ENCODE measurements at regions not wholly inside any gene's neighbourhood (a gene's known extent, or its start where the extent isn't known, plus 50 kb on each side); places are given as distances from the start of the nearest gene placed in this dataset.
A peak's percentile ranks its signal among the peaks of the same experiment; 100 is the strongest.

DNA sequence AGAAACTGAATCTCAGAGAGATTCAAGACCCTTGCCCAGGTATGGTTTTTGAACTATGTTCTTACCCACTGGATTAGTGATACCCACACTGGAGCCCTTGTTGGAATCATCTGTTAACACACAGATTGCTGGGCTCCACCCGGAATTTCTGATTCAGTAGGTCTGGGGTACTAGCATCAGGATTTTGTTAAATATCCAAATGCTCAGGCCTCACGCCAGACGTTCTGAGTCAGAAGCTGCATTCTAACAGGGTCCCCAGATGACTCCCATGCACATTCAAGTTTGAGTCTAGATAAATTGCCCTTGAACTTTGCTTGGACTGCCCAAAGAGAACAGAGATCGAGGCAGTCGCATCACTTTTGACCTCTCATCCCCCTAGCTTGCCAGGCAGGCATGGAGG is 182.0 kb upstream of the WWC1 start:
- no peak for DNase-seq

DNA sequence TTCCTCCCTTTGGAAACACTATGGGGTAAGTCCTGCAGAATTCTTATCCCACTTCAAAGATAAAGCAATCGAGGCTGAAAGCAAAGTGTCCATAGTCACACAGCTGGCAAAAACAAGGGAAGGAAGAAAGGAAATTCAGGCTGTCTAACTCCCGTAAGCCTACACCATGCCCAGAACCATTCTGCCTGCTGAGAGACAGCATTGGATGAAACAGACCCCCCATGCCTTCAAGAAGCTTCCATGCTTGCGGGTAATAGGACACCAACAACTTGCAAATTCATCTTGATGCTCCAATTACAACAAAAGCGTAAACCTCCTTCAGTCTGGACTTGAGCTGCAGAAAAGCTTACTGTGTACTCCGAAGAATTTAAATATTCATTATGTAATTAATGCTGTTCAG is 181.1 kb upstream of the WWC1 start:
- DNase-seq = no peak

DNA sequence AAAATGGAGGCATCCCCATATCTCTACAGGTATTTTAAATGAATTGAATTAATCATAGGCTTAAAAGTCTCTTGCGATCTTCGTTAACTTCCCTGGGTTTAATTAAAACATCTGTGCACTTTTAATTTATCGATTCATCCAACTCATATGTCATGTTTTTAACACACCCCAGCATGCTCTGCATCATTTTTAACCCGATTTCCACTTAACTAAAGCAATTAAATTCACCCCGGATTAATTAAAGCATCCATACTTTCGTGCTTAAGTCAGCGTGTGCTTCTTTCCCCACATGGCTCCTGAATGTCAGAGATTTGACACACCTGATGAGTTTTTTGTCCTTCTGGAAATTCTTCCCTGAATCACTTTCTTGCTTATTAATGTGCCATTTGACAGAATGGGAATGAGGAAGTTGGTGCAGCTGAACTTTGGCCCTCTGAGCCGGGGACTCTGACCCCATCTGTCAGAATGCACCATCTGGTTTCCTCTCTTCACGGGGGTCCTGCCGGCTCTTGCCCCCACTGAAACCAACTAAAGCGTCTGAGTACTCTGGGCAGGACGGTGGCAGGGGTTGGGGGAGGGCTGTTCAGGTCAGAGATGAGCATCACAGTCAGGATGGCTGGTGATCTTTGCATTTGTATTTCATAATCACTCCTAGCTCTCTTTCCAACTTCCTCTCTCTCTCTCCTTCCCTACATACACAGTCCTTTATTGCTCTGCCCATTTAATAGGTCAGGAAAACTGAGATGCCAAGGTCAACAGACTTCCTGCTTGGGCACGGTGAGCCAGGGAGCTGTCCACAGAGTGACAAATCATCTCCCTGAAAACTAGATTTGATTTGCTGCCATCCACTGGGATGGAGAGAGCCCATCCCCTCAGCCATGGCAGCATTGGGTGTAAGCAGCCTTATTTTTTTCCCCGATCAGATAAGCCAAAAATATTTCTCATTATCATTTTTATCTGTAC is 180.3 kb upstream of the WWC1 start:
- DNase-seq = no peak

DNA sequence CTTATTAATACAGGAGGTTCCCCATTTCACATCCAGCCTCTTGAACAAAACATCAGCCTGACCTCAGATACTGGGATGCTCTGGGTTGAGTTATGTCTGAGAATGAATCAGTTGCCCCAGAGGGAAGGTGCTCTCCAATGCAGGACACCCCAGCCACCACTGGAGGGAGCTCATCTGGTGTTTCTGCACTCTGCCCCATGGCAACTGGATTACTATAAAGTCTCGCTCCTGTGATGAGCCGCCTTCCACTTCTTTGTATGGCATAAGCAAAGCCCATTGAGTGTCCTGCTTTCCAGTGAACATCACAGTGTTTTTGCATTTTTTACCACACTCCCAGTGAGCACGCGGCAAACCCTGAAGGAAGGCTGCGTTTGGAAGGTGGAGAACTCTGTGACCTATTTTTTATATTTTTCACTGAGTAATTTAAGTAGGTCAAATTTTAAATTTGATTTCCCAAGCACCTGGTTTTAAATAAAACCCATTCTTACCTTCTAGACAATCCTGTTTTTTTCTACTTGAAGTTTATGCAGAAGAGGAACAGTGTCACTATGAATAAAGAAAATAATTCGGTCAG is 176.9 kb upstream of the WWC1 start:
- peak in 7 of 58 donors; percentile 1 to 27 (median 14) for DNase-seq

DNA sequence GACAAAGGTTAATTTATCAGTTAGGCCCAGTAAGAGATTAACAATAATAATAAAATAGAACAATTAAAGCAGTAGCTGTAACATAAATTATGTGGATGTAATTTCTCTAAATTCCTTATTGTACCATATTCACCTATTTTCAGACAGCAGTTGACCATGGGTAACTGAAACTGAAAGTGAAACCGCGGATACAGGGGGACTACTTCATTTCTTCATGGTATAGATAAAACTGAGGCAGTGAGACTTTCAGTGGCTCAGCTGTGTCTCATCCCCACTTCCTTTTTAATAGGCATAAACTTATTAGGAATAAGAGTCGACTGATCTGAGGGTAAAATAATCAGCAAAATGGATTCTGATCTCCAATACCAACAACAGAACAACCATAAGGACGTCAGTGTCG is 174.0 kb upstream of the WWC1 start:
- DNase-seq = no peak

DNA sequence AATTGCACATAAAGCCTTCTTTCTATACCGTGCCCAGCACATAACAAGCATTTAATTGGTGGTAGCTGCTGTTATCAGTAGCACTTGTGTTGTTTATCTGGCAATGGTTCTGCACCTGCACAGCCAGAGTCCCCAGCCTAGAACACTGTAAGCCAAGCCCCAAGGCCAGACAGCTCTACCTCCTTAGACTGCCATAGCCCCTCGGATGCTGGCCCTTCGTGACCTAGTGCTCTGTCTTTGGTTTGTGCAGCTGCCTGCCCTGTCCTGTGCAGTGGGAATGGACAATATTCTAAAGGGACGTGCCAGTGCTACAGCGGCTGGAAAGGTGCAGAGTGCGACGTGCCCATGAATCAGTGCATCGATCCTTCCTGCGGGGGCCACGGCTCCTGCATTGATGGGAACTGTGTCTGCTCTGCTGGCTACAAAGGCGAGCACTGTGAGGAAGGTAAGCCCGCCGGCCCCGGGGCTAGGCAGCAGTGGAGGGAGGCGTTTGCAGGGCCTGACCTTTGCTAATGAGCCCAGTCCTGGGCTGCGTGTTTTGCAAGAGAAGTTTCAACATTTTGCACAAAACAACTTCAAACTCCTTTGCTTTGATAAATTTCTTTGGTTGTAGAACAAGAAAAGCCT is 173.3 kb upstream of the WWC1 start:
- DNase-seq = no peak

DNA sequence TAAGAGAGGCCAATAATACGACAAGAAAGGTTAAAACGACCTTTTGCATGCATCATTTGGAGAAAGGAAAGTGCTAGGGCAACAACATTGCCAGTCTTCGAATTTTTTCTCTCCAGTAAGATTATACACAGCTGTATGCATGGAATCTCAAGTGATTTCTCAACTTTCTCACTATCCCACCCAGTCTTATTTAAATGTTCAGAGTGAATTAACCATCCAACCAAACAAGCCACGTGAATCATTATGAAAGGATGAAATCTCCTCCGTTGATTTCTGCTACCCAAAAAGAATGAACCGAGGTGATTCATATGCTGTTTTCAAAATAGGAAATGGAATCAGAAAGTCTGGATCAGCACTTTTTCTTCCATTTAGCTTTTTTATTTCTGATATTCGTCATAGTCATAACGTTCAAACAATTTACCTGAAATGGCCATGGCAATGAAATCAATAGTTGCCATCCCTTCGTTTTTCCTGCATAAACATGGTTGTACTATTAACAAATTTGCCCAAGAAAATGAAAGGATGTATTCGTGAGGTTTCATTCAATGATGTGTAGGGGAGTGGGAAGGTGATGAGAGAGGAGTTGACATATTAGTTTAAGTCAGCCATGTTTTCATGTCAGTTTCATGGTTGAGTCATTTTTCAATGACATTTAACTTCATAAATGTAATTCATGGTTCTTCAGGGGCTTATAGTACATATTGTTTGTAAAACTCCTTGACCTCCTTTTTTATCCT is 170.9 kb upstream of the WWC1 start:
- DNase-seq = no peak

DNA sequence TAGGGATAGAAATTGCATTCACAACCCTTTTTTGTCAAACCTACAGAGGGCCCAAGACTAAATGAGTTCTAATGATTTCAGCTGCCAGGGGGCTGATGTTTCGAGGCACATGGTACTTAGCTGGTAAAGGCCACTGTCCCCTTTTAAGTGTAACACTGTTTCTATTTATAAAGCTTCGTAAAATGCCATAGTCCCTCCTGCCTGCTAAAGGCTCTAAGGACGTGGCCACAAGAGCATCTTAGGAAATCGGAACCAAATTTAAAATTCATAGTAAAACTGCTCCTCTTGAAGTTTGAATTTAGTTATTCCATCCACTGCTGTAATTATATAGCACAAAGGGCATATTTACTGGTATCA is 170.3 kb upstream of the WWC1 start:
- DNase-seq = no peak

DNA sequence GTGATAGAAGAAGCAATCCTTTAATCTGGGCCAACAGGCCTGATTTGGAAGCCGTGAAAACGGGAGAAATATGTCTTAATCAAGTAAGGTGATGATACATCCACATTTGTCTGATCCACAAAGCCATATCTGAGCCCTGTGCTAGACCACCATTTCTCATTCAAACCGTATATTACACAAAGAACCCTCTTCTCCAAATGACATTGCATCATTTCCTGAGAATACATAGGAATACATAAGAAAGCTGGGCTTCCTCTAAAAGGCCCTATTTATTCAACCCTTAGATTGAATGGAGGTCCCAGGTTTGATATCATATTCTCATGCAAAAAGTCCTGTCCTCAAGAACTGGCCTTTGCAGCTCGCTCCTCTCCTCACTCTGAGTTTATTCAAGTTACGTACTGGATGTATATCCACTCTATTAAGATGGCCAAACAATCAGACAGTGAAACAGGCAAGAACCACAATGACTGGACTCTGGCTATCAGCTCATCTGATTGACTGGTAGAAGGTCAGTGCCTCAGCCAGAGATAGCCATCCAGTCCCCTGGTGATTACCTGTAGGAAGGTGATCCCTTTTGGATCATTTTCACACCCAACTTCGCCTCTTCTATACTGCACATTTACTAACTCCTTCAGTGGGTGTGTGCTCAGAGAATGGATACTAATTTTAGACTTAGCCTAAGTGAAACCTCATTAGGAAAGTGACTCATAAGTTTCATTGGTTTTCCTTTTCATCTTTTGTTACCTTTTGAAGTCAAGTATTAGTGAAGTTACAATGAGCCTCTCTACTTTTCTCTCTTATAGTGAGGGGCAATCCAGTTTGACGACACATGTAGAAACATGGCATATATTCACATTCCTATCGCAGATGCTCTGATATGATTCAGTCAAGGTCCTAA is 167.6 kb upstream of the WWC1 start:
- DNase-seq = no peak

DNA sequence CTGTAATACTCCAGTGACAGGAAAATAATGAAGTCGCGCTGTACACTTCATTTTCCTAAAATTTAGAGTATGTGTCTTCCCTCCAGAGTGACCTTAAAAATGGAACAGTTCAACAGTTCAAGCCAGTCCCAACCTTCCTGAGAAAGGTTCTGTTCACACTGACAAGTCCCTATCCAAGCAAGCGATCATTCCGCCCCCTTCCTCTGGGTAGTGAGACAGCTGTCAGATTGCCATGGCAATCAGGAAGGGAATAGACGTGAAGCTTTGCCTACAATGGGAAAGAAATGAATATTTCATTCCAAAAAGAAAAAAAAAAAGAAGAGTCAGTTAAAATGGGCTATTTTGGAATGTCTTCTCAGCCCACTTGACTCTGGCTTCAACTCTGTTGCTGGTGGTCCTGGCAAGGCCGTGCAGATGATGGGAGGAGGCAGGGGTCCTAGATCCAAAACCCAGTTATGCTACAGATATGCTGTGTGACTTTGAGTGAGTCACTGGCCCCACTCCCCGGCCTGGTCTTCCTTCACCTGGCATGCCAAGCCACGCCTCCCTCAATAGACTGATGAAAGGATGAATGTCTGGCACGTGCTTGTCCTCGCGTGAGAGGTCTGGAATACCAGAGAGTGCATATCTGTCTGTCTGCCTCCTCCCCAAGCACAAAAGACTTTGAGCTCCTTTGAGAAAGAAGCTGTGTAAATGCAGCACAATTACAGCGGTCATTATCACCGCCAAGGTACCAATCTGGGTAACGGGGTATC is 165.8 kb upstream of the WWC1 start:
- DNase-seq = peak in 4 of 58 donors; percentile 1 to 9 (median 6)

DNA sequence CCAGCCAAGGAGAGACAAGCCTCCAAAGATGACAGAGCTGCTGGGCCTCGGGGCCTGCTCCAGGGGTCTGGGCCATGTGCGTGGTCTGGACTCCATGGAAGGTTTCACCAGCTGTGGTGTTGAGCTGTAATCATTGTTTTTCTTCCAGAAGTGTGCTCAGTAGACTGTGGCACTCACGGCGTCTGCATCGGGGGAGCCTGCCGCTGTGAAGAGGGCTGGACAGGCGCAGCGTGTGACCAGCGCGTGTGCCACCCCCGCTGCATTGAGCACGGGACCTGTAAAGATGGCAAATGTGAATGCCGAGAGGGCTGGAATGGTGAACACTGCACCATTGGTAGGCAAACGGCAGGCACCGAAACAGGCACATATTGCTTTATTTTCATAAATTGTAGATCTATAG is 164.8 kb upstream of the WWC1 start:
- no peak for DNase-seq

DNA sequence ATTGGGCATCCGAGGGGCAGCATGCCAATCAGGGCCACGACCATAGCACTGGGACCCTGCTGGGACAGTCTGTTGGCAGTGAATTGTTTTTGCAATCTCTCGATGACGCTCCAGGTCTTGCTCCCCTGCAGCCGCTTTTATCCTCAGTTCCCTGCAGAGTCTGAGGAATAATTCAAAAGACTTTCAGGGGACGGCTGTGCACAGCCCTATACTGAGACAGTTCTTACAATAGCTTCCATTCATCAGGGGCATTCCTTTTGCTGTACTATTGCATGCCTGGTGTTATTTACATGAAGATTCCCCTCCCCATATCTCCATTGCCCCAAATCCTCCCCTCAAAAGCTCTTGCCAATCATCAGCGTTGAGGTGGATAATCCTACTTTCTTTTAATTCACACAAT is 163.3 kb upstream of the WWC1 start:
- DNase-seq = no peak

DNA sequence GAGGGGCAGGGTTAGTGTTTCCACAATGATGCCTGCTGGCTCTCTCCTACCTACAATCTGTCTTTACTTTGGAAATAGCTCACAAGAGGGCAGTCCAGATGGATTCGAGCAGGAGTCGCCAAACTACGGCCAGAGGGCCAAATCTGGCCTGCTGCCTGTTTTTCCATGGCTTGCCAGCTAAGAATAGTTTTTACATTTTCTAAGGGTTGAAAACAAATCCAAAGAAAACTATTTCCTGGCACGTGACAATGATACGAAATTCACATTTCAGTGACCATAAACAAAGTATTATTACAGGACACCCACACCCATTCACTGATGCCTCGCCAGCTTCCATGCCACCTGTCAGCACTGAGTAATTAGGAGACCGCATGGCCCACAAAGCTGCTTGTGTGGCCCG is 162.9 kb upstream of the WWC1 start:
- peak in 3 of 58 donors; percentile 2 to 26 (median 18) for DNase-seq

DNA sequence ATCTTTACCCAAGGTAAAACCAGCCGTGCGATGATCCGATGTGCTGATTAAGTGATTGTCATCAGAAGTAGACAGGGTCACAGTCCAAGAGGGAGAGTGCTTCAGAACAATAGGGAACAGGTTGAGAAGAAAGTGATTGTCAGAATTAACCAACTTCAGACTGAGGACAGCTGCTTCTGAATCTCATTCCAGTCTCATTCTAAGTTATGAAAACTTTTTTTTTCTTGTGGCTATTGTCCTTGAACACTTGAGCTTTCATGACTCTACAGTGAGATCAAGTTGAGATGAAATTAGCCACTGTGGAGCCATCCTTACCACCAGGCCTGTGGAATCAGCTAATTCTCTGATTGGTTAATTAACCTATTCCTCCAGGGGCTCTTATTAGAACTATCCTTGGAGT is 159.9 kb upstream of the WWC1 start:
- DNase-seq = no peak

DNA sequence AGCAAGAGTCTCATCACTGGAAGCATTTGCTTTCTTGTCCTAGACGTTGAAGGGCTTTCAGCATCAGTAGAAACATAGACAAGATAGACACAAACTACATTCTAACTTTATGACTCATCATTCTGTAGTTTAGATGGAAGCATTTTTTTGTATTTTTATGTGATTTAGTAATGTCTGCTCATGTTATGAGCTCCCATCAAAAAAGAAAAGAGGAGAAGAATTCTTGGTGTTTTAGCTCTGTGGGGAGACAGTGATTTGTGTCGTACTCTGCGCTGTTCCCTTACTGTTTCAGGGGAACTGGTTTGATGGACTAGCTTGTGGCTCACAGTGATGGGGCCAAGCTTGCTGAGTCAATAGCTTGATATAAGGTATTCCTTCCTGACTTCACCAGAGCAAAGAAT is 159.2 kb upstream of the WWC1 start:
- no peak for DNase-seq

DNA sequence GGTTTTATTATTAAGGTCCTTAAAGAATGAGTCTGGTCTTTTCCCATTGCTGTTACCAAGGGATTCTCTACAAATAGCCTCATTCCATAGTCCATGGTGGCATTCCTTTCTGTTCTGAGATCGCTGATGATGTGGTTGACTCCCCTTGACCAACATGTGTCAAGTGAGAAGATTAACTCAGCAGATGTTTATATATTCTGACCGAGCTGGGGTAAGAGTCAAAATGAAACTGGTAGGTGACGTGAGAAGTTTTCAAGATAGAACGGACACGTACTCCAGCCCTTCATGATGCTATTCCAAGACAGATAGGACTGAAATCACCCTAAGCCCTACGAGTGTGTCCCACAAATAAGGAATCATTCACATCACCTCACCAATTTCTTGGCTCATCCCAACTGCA is 155.5 kb upstream of the WWC1 start:
- DNase-seq = no peak

DNA sequence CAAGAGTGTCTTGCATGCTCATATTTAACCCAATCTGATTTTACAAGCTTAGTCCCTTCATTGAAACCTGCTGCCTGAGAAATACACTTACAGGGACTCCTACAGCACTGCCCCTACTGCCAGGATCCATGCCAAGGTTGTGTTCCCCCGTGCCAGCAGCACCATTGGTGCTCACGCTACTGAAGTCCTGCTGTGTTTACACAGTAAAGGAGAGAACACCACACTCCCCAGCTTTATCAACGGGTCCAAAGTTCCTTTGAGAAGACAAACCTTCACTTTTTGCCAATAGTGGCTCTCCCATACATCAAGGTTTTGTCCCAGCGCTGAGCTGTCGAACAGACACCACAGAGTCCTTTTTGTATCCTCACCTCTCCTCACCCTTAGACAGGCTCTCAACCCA is 155.1 kb upstream of the WWC1 start:
- DNase-seq = no peak

DNA sequence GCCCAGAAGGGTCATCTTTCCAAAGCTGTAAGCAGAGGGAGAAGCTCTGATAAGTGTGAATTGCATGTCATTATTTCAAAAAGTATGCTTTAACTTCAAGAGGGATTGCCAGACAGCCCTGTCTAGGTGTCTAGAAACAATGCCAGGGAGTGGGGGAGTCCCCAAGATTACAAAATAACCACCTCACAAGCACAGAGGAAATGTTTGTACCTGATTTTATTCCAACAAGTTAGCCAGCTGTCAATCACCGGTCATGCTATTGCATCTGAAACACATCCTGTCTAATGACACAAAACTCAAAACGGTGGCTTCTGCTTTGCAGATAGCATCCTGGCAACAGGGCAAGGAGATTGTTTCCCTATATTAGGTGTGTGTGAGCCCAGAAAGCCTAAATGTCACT is 154.2 kb upstream of the WWC1 start:
- no peak for DNase-seq

DNA sequence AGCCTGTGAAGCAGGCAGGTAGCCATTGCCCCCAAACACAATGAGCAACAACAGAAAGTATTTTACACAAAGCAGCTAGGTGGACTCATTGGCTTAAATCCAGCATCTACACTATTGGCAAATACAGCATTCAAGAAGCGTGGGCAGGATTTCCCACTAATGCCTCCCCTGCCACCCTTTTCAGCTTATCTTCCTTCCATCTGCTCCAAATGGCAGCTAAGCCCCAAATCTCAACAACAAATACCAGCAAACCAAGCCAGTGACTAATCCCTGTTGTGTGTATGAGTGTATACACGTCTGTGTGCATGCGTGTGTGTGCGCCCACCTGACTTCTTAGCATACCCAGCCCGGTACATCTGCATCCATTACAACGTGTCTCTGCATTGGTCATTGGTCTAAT is 151.2 kb upstream of the WWC1 start:
- DNase-seq = no peak

DNA sequence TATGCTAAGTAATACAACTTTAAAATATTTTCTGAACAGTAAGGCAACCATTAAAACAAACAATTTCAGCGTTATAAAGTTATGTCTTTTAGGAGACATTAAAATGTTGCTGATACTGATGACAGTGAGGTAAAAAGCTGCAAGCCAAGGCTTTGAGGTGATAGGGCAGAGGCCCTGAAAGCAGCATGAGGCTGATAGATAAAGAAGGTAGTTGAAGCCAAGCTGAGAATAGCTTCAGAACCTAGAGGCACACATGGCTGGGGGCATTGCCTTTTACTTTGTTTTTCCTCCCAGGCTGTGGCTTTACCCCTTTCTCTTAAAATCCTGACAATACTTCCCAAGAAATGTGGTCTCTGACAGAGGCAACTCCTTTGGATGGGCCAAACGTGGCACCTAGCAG is 149.0 kb upstream of the WWC1 start:
- DNase-seq = no peak
